Astrocyte (in vitro differentiated cells and primary cell): ENCODE measurements at regions not wholly inside any gene's neighbourhood (a gene's known extent, or its start where the extent isn't known, plus 50 kb on each side); places are given as distances from the start of the nearest gene placed in this dataset.
A peak's percentile ranks its signal among the peaks of the same experiment; 100 is the strongest.

Experiments used
- DNase-seq: peaks from one replicate; pipeline ENCODE4 v3.0.0-alpha.2; 2010; ENCODE audit warnings: low read depth
- FAIRE-seq: peaks from 2 replicates; lab custom pipeline; 2011; peaks lifted over from hg19 to GRCh38; lab: Jason Lieb, UNC
- H2AFZ ChIP-seq: 2 replicates; pipeline ENCODE4 v1.6.0; 2012; ENCODE audit warnings: low read depth, low read length, inconsistent platforms
- H3K27ac ChIP-seq: 2 replicates; pipeline ENCODE4 v1.5.1; 2011; ENCODE audit warnings: low read depth, low read length, inconsistent platforms
- H3K27me3 ChIP-seq: 2 replicates; pipeline ENCODE4 v1.6.0; 2011; ENCODE audit warnings: low read length, inconsistent platforms; ENCODE audit not compliant: insufficient read depth
- H3K36me3 ChIP-seq: 2 replicates; pipeline ENCODE4 v1.5.1; 2011; ENCODE audit warnings: low read length, inconsistent platforms; ENCODE audit not compliant: insufficient read depth
- H3K4me1 ChIP-seq: 2 replicates; pipeline ENCODE4 v1.5.1; 2011; ENCODE audit warnings: low read length, inconsistent platforms; ENCODE audit not compliant: insufficient read depth
- H3K4me2 ChIP-seq: 2 replicates; pipeline ENCODE4 v1.6.0; 2012; ENCODE audit warnings: low read length, inconsistent platforms
- H3K4me3 ChIP-seq: 2 replicates; pipeline ENCODE4 v1.5.1; 2011; ENCODE audit warnings: low read depth, mild to moderate bottlenecking, low read length, inconsistent platforms; ENCODE audit not compliant: insufficient read depth
- H3K79me2 ChIP-seq: 2 replicates; pipeline ENCODE4 v1.6.0; 2012; ENCODE audit warnings: mild to moderate bottlenecking, low read length, inconsistent platforms; ENCODE audit not compliant: insufficient read depth
- H3K9ac ChIP-seq: 2 replicates; pipeline ENCODE4 v1.6.0; 2012; ENCODE audit warnings: mild to moderate bottlenecking, low read length, inconsistent platforms
- H3K9me3 ChIP-seq: 2 replicates; pipeline ENCODE4 v1.5.1; 2012; ENCODE audit warnings: low read depth, mild to moderate bottlenecking, low read length, inconsistent platforms; ENCODE audit not compliant: insufficient read depth
- H4K20me1 ChIP-seq: 2 replicates; pipeline ENCODE4 v1.6.0; 2012; ENCODE audit warnings: low read length, inconsistent platforms; ENCODE audit not compliant: insufficient read depth
- H3K27ac Mint-ChIP-seq: one replicate; pipeline ENCODE4 v1.8.0; 2021; ENCODE audit warnings: mild to moderate bottlenecking, mixed read lengths; ENCODE audit not compliant: unreplicated experiment
- H3K27me3 Mint-ChIP-seq: one replicate; pipeline ENCODE4 v1.8.0; 2021; ENCODE audit warnings: low read depth, mixed read lengths; ENCODE audit not compliant: unreplicated experiment
- H3K36me3 Mint-ChIP-seq: one replicate; pipeline ENCODE4 v1.8.0; 2021; ENCODE audit warnings: low read depth, mixed read lengths; ENCODE audit not compliant: unreplicated experiment
- H3K4me1 Mint-ChIP-seq: one replicate; pipeline ENCODE4 v1.8.0; 2021; ENCODE audit warnings: low read depth, mixed read lengths; ENCODE audit not compliant: unreplicated experiment
- H3K4me3 Mint-ChIP-seq: one replicate; pipeline ENCODE4 v1.8.0; 2021; ENCODE audit warnings: mild to moderate bottlenecking, moderate library complexity, mixed read lengths; ENCODE audit not compliant: unreplicated experiment
- H3K9me3 Mint-ChIP-seq: one replicate; pipeline ENCODE4 v1.8.0; 2021; ENCODE audit warnings: mild to moderate bottlenecking, mixed read lengths; ENCODE audit not compliant: unreplicated experiment
- CTCF ChIP-seq: IDR thresholded peaks from 2 replicates; pipeline ENCODE4 v1.5.1; 2011; ENCODE audit warnings: low read depth, mild to moderate bottlenecking, inconsistent platforms, low read length, moderate library complexity; ENCODE audit not compliant: insufficient read depth
- EZH2 ChIP-seq: IDR thresholded peaks from 2 replicates; pipeline ENCODE4 v1.6.1; 2012; ENCODE audit warnings: mild to moderate bottlenecking, low read length, inconsistent platforms; ENCODE audit not compliant: insufficient read depth

GRCh38 chr4:117385526-117385925 lies 300.1 kb upstream of the TRAM1L1 start:
- no peaks in the 10 kb centered on the region for H3K9me3 ChIP-seq
- H3K9me3 Mint-ChIP-seq = no peaks in the 10 kb centered on the region
- H3K27me3 Mint-ChIP-seq = no peaks in the 10 kb centered on the region
- no peak for FAIRE-seq
- H3K27me3 ChIP-seq = no peaks in the 10 kb centered on the region
- no peak overlapping the region for H2AFZ ChIP-seq
- no peaks in the 10 kb centered on the region for H3K36me3 ChIP-seq
- no peaks in the 10 kb centered on the region for H4K20me1 ChIP-seq
- no peaks in the 10 kb centered on the region for H3K79me2 ChIP-seq
- H3K9ac ChIP-seq = no peak overlapping the region
- no peaks in the 10 kb centered on the region for H3K4me1 ChIP-seq
- no peak for TF ChIP-seq CTCF
- no peak overlapping the region for H3K4me3 ChIP-seq
- H3K27ac Mint-ChIP-seq = peak overlapping the region; percentile 59
- no peaks in the 10 kb centered on the region for H3K36me3 Mint-ChIP-seq
- H3K27ac ChIP-seq = no peak overlapping the region
- H3K4me1 Mint-ChIP-seq = peaks cover 8% of the 10 kb centered on the region
- peak; percentile 42 for DNase-seq
- H3K4me2 ChIP-seq = no peak overlapping the region
- H3K4me3 Mint-ChIP-seq = no peak overlapping the region

DNA sequence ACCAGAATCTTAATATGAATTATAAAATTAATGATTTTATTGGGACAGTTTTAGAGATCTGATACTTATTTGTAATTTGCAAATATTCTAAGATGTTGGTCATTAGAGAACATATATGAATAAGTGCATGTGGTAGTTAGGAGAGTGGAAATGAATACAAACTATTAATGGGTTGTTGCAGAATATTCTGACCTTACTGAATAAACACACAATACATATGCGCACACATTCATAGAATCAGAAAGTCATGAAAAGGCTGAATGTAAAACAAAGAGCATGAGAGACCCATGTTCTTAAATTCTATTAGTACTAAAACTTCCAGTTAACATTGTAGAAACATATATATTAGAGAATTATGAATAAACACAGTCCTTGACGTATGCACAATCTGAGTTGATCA lies 301.7 kb upstream of the TRAM1L1 start:
- H3K27ac ChIP-seq = no peak overlapping the region
- DNase-seq = no peak
- no peak overlapping the region for H3K4me3 Mint-ChIP-seq
- H3K9ac ChIP-seq = no peak overlapping the region
- H3K36me3 Mint-ChIP-seq = no peaks in the 10 kb centered on the region
- H2AFZ ChIP-seq = no peak overlapping the region
- TF ChIP-seq CTCF (no peak), EZH2 (no peak)
- no peak for FAIRE-seq
- no peak overlapping the region for H3K4me2 ChIP-seq
- H3K27me3 ChIP-seq = no peaks in the 10 kb centered on the region
- no peaks in the 10 kb centered on the region for H3K9me3 ChIP-seq
- no peak overlapping the region for H3K4me3 ChIP-seq
- H3K36me3 ChIP-seq = no peaks in the 10 kb centered on the region
- H3K27me3 Mint-ChIP-seq = no peaks in the 10 kb centered on the region
- no peaks in the 10 kb centered on the region for H3K79me2 ChIP-seq
- peaks cover 8% of the 10 kb centered on the region for H3K4me1 Mint-ChIP-seq
- H3K4me1 ChIP-seq = no peaks in the 10 kb centered on the region
- H3K27ac Mint-ChIP-seq = no peak overlapping the region
- no peaks in the 10 kb centered on the region for H4K20me1 ChIP-seq
- no peaks in the 10 kb centered on the region for H3K9me3 Mint-ChIP-seq

DNA sequence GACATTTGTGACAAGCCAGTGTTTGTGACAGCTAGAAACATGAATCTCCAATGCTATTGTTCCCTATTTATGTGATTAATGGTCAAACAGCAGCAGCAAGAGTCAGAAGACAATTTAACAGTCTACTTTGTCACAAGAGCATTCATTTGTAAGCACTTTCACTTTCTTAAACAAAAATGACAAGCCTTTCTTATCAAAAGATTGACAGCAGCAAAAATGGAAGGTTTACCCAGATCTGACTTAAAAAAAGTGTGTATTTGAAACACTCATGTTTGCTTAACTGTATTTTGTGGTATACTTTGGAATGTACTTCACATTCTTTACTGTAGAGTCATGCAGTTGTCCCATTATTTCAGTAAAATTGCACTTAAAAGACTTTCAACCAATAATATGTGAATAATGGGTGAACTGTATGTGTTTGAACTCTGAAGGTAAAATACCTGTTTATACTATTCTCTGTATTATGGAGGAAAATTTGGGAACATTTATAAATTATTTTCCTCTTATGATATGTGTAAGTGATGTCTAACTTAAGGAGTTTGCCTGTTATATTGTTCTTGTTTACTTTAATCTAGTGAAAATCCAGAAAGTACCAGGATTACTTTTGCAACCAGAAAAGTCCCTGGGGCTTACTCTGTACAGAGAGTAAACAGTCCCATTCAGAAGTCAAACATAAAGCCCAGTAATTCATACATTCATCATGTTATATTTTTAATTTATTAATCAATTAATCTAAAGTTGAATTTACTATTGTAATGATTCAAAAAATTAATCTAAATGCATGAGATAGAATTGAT lies 314.9 kb upstream of the TRAM1L1 start:
- Histone ChIP-seq H3K9ac (peak overlapping the region; percentile 51), H3K4me3 (peak overlapping the region; percentile 30), H3K9me3 (no peaks in the 10 kb centered on the region), H3K27me3 (no peaks in the 10 kb centered on the region), H3K36me3 (no peaks in the 10 kb centered on the region), H3K27ac (peak overlapping the region; percentile 67), H3K4me2 (peak overlapping the region; percentile 82), H2AFZ (no peak overlapping the region), H3K79me2 (no peaks in the 10 kb centered on the region), H3K4me1 (peaks cover 8% of the 10 kb centered on the region), H4K20me1 (no peaks in the 10 kb centered on the region)
- peak overlapping the region; percentile 72 for H3K27ac Mint-ChIP-seq
- H3K9me3 Mint-ChIP-seq = peaks cover 2% of the 10 kb centered on the region
- TF ChIP-seq EZH2 (no peak), CTCF (no peak)
- peak overlapping the region; percentile 1 for H3K4me3 Mint-ChIP-seq
- peaks cover 14% of the 10 kb centered on the region for H3K4me1 Mint-ChIP-seq
- no peaks in the 10 kb centered on the region for H3K36me3 Mint-ChIP-seq
- peak; percentile 89 for DNase-seq
- no peaks in the 10 kb centered on the region for H3K27me3 Mint-ChIP-seq
- no peak for FAIRE-seq
